Amniotic epithelial cell (primary cell): ENCODE measurements at regions not wholly inside any gene's neighbourhood (a gene's known extent, or its start where the extent isn't known, plus 50 kb on each side); places are given as distances from the start of the nearest gene placed in this dataset.

Source experiments
- DNase-seq: peaks from one replicate; pipeline ENCODE4 v3.0.0-alpha.2; 2010; ENCODE audit warnings: low read depth

- DNase-seq: peak; percentile 40
These were observed 50.0 kb downstream of the NCOR2 start for GRCh38 chr12:124517260-124518050.

DNA sequence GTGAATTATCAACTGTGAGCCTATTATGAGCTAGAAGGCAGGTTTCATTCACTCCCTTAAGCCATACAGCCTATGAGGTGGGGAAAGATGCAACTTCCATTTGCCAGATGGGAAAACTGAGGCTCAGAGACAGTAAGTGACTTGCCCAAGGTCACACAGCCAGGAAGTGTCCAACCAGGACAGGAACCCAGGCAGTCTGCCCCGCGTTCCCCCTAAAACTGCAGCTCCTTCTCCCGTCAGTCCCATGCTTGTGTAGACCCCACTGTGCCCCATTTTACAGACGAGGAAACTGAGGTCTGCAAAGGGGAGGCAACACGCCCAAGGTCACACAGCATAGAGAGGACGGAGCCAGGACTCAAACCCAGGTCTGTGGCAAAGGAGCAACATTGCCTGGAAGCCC lies 50.6 kb downstream of the NCOR2 start:
- DNase-seq: no peak

DNA sequence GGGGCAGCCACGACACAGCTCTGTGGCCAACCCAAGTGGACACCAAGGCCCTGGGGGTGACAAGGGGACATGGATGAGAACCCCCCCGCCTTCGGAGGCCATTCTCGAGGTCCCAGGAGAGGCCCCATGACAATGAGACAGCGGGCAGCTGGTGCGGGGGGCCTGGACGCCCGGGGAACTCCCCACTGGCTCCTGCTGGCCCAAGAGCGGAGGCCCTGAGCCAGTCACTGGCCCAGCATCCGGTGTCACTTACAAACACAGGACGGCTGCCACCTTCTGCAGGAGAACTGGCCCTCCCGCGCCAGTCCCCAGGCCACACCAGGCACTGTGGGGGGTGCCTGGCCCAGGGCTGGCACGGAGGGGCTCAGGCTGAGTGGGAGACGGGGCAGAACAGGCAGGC lies 51.4 kb downstream of the NCOR2 start:
- DNase-seq: no peak

GRCh38 chr12:124514996-124515932 lies 52.1 kb downstream of the NCOR2 start:
- DNase-seq: no peak

- DNase-seq: no peak
These were observed 53.0 kb downstream of the NCOR2 start for GRCh38 chr12:124514145-124514995.

GRCh38 chr12:124513297-124513867 lies 54.0 kb downstream of the NCOR2 start:
- no peak for DNase-seq

- DNase-seq: peak; percentile 95
These were observed 54.6 kb downstream of the NCOR2 start for GRCh38 chr12:124512667-124513296.

DNA sequence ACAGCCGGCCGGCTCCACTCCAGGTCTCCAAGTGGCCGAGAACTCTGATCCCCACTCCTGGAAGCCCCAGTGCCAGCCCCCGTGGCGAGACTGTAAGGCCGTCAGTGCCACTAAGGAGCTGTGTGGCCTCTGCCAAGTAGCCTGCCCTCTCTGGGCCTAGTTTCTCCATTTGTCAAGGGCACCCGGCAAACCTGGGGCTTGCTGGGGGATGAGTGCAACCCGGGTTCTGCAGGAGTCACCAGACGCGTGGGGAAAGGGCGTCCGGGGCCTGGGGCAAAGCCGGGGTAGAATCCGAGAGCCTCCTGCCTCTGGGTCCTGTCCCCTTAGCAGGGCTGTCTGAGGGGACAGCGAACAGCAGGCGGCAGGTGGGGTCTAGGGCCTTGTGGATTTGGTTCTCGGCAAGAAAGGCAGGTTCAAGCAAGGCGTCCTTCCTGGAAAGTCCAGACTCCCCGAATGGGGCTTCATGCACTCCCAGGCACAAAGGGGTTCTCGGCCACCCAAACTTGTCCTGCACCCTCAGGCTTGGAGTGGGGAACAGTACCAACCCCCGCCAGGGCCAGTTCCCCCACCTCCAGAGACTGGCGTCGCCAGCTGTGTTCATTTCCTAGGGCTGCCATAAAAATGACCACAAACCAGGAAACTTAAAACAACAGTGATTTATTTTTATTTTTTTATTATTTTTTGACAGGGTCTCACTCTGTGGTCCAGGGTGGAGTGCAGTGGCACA lies 56.0 kb downstream of the NCOR2 start:
- no peak for DNase-seq

GRCh38 chr12:124510301-124510970 lies 57.0 kb downstream of the NCOR2 start:
- DNase-seq: no peak

DNA sequence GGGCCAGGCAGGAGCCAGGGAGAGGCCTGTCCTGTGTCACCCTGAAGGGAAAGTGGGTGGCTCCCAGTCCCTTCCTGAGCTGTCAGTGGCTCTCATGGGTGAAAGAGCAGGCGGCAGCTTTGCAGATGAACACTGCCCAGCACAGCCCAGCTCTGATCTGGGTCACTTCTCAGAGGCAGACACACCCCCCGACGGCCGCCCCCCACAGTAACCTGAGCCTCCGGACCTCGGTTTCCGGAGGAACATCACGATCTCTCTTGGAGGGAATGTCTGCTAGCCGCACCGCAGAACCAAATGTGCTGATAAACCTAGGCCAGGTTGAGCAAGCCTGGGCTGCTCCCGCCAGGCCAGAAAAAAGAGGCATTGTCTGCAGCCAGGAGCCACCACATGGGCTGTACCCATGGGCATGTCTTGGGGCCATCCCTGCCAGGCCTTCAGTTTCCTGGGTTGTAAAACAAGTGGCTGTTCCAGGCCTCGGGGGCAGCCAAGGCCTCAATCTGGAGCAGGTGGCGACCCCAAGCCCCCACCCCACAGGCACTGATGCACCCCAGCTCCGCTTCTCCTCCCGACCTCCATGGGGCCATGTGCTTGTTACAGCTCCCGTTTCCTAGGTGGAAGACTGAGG lies 57.6 kb downstream of the NCOR2 start:
- peak; percentile 96 for DNase-seq

DNA sequence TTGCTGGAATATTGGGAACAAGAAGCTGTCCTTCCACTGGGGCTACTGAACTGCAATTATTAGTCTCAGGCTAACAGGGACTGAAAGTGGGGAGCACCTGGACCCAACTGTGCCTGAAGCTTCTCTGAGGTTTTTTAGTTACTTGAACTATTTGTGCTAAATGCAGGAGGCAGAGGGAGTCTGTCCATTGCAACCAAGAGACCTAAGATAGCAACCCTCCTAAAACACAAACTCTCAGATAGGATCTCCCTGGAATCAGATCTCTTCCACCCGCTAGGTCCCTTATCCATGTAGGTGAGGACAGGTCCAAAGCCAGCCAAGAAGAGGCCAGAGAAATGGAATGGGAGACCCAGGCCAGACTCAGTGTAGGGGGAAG lies 58.1 kb downstream of the NCOR2 start:
- peak; percentile 39 for DNase-seq

DNA sequence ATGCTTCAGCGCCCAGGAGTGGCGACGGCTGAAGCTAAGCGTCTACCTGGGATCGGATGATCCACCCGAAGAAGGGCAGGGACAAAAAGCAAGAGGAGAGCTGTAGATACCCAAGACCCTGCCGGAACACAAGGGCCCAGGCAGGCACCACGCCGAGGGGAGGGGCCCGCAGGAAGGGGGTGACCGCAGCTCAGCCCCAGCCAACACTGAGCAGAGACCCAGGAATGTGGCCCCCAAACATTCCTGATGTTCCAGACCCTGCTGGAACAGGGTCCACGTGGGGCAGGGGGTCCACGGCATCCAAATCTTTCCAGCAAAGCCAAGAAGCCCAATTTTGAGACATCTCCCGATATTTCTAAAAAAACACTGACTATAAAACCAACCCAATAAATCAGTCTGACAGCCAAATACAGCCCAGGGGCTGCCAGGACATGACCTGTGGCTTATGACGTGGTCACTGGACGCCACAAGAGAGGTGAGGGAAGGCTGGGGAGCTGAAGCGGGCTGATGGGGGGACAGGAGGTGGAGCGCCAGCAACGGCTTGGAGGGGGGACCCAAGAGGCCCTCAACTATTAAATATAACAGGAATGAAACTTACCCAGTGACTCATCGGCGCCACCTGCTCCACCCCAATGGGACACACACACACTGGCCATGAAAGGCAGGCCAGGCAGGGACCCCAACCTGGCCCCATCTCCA lies 58.9 kb downstream of the NCOR2 start:
- peak; percentile 40 for DNase-seq

- peak; percentile 32 for DNase-seq
These were observed 60.0 kb downstream of the NCOR2 start for GRCh38 chr12:124507188-124508109.

DNA sequence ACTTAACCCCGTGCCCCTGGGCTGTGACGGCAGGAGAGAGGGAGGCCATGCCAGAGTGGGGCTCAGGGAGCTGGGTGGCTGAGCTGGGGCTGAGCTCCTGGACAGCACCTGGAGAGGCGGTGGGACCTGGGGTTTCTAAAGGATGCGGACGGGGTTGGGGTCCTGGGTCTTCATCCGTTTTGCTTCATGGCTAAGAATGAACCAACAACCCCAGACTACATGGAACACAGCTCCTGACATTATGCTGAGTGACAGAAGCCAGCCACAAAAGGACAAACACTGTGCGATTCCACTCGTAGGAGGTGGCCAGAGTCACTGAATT lies 60.6 kb downstream of the NCOR2 start:
- no peak for DNase-seq

DNA sequence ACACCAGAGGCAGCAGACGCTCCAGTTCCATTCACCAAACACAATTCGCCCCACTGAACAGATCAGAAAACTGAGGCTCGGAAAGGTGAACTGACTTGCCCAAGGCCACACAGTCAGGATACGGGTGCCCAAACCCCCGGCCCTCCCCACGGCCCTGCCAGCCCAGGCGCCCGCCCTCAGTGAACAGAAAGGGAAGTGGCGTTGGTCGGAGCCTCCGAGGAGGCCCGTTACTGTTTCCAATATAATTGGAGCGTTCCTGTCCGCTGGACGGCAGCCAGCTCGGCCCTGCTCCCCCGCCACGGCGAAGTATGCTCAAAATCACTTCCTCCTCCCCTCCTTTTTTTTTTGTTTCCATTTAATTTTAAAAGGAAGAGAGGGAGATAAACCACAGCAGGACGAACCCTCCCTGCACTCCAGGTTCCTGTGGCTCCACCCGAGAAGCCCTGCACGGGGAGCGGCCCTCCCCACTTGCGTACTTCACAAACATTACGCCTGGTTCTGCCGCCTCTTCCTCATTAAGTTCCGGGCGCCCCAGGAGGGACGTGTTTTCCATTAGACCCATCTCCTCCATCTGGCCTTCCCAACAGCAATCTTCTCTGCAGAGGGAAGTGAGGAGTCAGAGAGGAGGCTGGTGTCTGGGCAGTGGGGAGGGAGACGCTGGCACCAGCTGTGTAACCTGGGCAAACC lies 61.1 kb downstream of the NCOR2 start:
- DNase-seq: peak; percentile 55

DNA sequence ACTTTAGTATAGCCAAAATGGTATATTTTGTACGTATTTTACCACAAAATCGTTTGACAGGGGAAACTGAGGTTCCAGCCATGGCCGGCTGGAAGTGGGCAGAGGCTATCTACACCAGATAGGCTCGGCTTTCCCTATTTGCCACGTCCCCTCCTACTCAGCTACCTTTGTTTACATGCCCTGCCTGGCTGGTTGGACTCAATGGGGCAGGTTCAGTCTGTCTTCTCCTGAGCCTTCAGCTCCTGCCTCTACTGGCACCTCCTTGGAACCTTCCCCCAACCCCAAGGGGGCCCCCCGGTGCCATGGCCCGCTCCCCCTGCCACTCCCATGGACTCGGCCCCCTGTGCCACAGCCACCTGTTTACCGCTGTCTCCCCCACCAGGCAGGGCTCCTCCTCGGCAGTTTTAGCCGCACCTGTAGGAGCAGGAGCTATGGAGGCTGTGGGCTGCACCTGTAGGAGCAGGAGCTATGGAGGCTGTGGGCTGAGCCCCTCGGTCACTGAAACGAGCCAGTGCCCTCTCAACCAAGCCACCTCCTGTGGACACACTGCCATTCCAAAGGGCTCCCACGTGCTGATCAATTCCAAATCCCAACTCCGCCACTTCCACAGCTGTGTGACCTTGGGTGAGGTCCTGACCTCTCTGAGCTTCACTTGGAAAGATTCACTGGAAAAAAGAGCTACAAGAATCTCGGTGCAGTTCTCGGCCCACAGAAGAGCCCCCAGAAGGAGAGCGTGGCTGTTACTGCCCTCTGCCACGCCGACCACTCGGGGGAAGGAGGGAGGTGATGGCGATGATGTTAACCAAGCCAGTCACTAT lies 62.2 kb downstream of the NCOR2 start:
- DNase-seq: no peak
